MCF 10A (cell line): ENCODE measurements at regions not wholly inside any gene's neighbourhood (a gene's known extent, or its start where the extent isn't known, plus 50 kb on each side); places are given as distances from the start of the nearest gene placed in this dataset.

Source experiments
- BruUV-seq: library from RNA; stranded (reverse); fragments of 400-500 nt; replicated peaks from 2 replicates; lab custom pipeline; 2021; lab: Mats Ljungman, UMichigan
- CTCF ChIA-PET: fragments of 300-600 bp; sonication (Branson Sonifier 250); formaldehyde crosslinking; extraction: SDS; loops from one replicate; lab custom pipeline; 2021; ENCODE audit warnings: antibody characterized with exemption, inconsistent platforms; lab: Yijun Ruan, JAX
- POLR2A ChIA-PET: fragments of 300-600, 350-650 bp; sonication (Branson Sonifier 250); formaldehyde crosslinking; extraction: SDS; loops from one replicate; lab custom pipeline; 2020; ENCODE audit warnings: antibody characterized with exemption, inconsistent platforms; lab: Yijun Ruan, JAX
- DNase-seq: peaks from one replicate; pipeline ENCODE4 v3.0.0-alpha.2; 2018; ENCODE audit not compliant: unreplicated experiment
- H3K27ac Mint-ChIP-seq: one replicate; pipeline ENCODE4 v1.8.0; 2022; ENCODE audit warnings: mild to moderate bottlenecking, low read depth, mixed read lengths; ENCODE audit not compliant: unreplicated experiment
- H3K27me3 Mint-ChIP-seq: one replicate; pipeline ENCODE4 v1.8.0; 2022; ENCODE audit warnings: mixed read lengths; ENCODE audit not compliant: insufficient read depth, unreplicated experiment
- H3K36me3 Mint-ChIP-seq: one replicate; pipeline ENCODE4 v1.8.0; 2022; ENCODE audit warnings: mild to moderate bottlenecking, moderate library complexity, mixed read lengths; ENCODE audit not compliant: insufficient read depth, unreplicated experiment
- H3K4me1 Mint-ChIP-seq: one replicate; pipeline ENCODE4 v1.8.0; 2022; ENCODE audit warnings: mixed read lengths; ENCODE audit not compliant: insufficient read depth, unreplicated experiment
- H3K4me3 Mint-ChIP-seq: one replicate; pipeline ENCODE4 v1.8.0; 2022; ENCODE audit warnings: mild to moderate bottlenecking, moderate library complexity, mixed read lengths; ENCODE audit not compliant: unreplicated experiment
- H3K9me3 Mint-ChIP-seq: one replicate; pipeline ENCODE4 v1.8.0; 2022; ENCODE audit warnings: mixed read lengths; ENCODE audit not compliant: unreplicated experiment
- intact Hi-C: fragments of 100-400 bp; cut with micrococcal nuclease; formaldehyde crosslinking; loops from 2 replicates; pipeline ENCODE4 v1.14.1; 2022
- TF ChIP-seq, protein P1 (sequence below): fragments of 200-600 bp; IDR thresholded peaks from one replicate; pipeline ENCODE4 v1.8.0; 2022; ENCODE audit warnings: antibody characterized with exemption, mild to moderate bottlenecking; ENCODE audit not compliant: unreplicated experiment

DNA sequence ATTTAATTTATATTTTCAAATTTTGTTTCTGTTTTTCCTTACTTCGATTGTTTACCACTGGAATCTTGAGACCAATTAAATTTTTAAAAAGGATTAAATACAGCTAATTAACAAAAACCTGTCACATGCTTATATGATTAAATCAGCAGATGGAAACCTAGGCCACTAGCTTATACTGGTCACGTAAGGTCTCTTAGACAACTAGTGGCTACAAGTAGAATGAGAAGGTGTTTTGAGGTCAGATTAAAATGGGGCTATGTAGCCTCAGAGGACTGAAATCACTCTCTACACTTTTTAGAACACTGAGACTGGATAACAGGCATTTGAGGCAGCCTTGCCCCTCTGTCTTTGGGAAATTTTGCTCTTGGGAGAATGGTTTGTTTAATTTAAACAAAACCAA lies 246.5 kb upstream of the ONECUT1 start:
- Mint-ChIP-seq H3K36me3 (no peaks in the 10 kb centered on the region), H3K27me3 (no peaks in the 10 kb centered on the region), H3K4me3 (no peak overlapping the region), H3K27ac (no peak overlapping the region), H3K9me3 (peaks cover 6% of the 10 kb centered on the region), H3K4me1 (no peaks in the 10 kb centered on the region)
- POLR2A ChIA-PET: interaction anchor here (0.6 kb wide), 1 partner anchor 129 kb away, joined by 3 read pairs; no protein-coding TSS in a partner anchor
- no peak for DNase-seq
- intact Hi-C loops: no loop called here
- BruUV-seq: no TSS peak
- CTCF ChIA-PET: interaction anchor here (0.5 kb wide), 1 partner anchor 11 kb away, joined by 3 read pairs; no protein-coding TSS in a partner anchor
- TF ChIP-seq, protein P1, sequence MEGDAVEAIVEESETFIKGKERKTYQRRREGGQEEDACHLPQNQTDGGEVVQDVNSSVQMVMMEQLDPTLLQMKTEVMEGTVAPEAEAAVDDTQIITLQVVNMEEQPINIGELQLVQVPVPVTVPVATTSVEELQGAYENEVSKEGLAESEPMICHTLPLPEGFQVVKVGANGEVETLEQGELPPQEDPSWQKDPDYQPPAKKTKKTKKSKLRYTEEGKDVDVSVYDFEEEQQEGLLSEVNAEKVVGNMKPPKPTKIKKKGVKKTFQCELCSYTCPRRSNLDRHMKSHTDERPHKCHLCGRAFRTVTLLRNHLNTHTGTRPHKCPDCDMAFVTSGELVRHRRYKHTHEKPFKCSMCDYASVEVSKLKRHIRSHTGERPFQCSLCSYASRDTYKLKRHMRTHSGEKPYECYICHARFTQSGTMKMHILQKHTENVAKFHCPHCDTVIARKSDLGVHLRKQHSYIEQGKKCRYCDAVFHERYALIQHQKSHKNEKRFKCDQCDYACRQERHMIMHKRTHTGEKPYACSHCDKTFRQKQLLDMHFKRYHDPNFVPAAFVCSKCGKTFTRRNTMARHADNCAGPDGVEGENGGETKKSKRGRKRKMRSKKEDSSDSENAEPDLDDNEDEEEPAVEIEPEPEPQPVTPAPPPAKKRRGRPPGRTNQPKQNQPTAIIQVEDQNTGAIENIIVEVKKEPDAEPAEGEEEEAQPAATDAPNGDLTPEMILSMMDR: no peak

DNA sequence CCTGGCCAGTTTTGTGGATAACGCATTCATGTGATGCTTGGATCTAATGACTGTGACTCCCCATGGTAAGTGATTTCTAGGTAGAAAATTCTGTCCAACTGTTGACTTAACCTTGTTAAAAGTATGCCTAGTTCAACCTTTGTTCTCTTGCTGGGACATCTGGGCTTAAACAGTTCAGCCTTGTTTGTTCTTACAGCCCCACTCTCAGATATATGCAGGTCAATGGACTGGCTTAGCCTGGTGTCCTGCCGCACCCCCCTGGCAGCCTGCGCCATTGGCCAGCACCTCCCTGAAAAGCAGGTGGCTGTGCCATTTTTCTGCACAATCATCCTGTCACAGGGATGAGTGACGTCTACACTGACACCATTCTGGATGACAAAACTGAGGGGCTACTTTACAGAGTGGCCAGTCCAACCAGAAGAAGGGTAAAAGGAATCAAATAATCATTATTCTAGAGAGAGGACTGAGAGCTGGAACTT lies 244.7 kb upstream of the ONECUT1 start:
- DNase-seq: no peak
- Mint-ChIP-seq H3K9me3 (peaks cover 9% of the 10 kb centered on the region), H3K27me3 (no peaks in the 10 kb centered on the region), H3K4me1 (no peaks in the 10 kb centered on the region), H3K4me3 (no peak overlapping the region), H3K36me3 (no peaks in the 10 kb centered on the region), H3K27ac (no peak overlapping the region)
- ChIA-PET POLR2A (no interaction called here), CTCF (interaction anchor here (0.5 kb wide), 1 partner anchor 112 kb away, joined by 3 read pairs; no protein-coding TSS in a partner anchor)
- TF ChIP-seq, protein P1: no peak
- BruUV-seq: no TSS peak
- intact Hi-C loops: no loop called here

DNA sequence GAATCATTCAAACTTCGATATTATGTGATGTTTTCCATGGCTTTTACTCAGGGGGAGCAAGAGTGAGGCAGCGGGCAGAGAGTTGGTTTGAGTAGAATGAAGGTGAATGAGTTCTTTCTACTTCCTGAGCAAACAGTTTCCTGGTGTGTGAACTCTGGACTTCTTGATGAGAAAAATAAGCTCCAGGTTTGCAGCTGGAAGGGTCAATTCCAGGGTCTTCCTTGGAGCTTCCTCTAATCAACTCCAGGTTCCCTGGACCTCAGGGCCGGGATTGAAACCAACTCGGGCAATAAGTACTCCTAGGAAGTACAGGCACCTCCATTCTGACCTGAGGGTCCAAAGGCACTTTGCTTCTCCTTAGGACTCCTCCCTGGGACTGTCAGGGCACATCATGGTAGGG lies 243.6 kb upstream of the ONECUT1 start:
- intact Hi-C loops: no loop called here
- POLR2A ChIA-PET: no interaction called here
- DNase-seq: no peak
- TF ChIP-seq, protein P1: no peak
- Mint-ChIP-seq H3K36me3 (no peaks in the 10 kb centered on the region), H3K27ac (no peak overlapping the region), H3K27me3 (no peaks in the 10 kb centered on the region), H3K4me3 (no peak overlapping the region), H3K4me1 (no peaks in the 10 kb centered on the region), H3K9me3 (peaks cover 13% of the 10 kb centered on the region)
- CTCF ChIA-PET: no interaction called here
- no TSS peak for BruUV-seq

DNA sequence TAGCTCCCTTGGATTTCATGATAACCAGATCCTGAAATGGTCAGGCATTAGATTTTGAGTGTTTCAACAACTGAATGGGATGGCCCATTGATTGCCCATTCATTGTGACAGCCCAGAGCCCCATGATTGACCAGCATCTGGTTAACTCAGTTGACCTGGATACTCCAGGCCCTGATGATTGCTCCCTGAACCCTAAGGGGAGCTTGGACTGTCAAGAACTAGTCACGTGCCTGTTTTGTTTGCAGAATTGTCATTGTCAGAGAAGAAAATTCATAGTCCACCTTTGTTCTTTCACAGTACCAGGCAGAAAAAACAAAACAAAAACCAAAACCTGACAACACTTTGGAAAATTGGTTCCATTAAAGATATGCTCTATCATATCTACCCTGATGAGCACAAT lies 241.3 kb upstream of the ONECUT1 start:
- no peak for DNase-seq
- Mint-ChIP-seq H3K9me3 (peaks cover 13% of the 10 kb centered on the region), H3K27ac (no peak overlapping the region), H3K4me1 (no peaks in the 10 kb centered on the region), H3K27me3 (no peaks in the 10 kb centered on the region), H3K36me3 (no peaks in the 10 kb centered on the region), H3K4me3 (no peak overlapping the region)
- BruUV-seq: no TSS peak
- TF ChIP-seq, protein P1: no peak
- ChIA-PET CTCF (interaction anchor here (0.5 to 0.6 kb wide), 2 partner anchors 11 to 36 kb away, joined by 3 read pairs; no protein-coding TSS in a partner anchor), POLR2A (no interaction called here)
- intact Hi-C loops: no loop called here
